ENCODE measurements at regions not wholly inside any gene's neighbourhood (a gene's known extent, or its start where the extent isn't known, plus 50 kb on each side); places are given as distances from the start of the nearest gene placed in this dataset.

DNA sequence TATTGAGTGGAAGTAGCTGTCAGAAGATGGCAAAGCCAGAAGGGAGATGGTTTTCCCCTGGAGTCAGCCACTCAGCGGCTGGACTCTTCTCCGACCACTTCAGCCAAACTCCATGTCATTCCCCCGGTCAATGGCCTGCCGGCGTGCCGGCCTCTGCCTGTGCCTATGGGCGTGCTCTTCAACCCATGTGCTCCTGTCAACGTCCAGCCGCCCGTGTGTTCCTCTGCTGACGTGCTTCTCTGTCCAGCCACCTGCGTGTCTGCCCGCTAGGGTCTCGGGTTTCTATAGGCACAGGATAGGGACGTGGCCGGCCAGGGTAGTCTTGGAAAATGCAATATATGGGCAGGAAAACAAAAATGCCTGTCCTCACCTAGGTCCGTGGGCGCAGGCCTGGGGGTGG is 77.7 kb upstream of the RUFY1 start:
- intact Hi-C loops (cut with DNase I; ENCODE audit: low total_unique reads), result no loop called here
- H3K36me3 ChIP-seq, result no peaks in the 10 kb centered on the region
- no peaks in the 10 kb centered on the region for H3K27me3 ChIP-seq
- no peaks in the 10 kb centered on the region for H3K4me1 ChIP-seq
- H3K4me3 ChIP-seq, result no peak overlapping the region
- DNase-seq, result no peak
- no peak overlapping the region for H3K27ac ChIP-seq
- TF ChIP-seq POLR2AphosphoS5 (IDR thresholded peaks at IDR 0.05), result no peak
- TF ChIP-seq POLR2A (IDR thresholded peaks at IDR 0.05), result no peak
- TF ChIP-seq, protein P1, sequence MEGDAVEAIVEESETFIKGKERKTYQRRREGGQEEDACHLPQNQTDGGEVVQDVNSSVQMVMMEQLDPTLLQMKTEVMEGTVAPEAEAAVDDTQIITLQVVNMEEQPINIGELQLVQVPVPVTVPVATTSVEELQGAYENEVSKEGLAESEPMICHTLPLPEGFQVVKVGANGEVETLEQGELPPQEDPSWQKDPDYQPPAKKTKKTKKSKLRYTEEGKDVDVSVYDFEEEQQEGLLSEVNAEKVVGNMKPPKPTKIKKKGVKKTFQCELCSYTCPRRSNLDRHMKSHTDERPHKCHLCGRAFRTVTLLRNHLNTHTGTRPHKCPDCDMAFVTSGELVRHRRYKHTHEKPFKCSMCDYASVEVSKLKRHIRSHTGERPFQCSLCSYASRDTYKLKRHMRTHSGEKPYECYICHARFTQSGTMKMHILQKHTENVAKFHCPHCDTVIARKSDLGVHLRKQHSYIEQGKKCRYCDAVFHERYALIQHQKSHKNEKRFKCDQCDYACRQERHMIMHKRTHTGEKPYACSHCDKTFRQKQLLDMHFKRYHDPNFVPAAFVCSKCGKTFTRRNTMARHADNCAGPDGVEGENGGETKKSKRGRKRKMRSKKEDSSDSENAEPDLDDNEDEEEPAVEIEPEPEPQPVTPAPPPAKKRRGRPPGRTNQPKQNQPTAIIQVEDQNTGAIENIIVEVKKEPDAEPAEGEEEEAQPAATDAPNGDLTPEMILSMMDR (IDR thresholded peaks at IDR 0.05), result no peak
- no peak for TF ChIP-seq EP300 (IDR thresholded peaks at IDR 0.05)
- H3K9me3 ChIP-seq, result no peaks in the 10 kb centered on the region
- WGBS, 5 donors, result 82 to 89% (median 84%) methylated on average over 18 of the region's 18 CpGs

DNA sequence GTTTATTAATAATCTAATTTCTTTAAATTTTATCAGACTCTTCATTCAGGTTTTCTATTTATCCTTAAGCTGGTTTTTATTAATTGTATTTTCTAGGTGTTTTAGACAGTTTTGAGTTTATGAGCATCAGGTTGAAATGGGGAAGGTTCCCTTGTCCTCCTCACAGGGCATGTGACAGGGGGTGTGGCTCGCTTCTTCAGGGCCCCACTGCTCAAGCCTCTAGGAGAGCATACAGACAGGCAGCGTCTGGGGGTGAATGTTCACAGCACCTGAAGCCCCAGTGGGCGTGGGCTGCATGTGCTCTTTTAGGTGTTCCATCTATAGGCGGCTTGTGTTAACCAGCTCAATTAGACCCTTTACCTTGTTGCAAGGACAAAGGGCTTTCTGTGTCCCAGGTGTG is 78.2 kb upstream of the RUFY1 start:
- WGBS, 5 donors, result 57 to 86% (median 66%) methylated on average over 2 to 4 of the region's 4 CpGs
- TF ChIP-seq, protein P1 (IDR thresholded peaks at IDR 0.05), result no peak
- TF ChIP-seq POLR2A (IDR thresholded peaks at IDR 0.05) (no peak), EP300 (IDR thresholded peaks at IDR 0.05) (no peak), POLR2AphosphoS5 (IDR thresholded peaks at IDR 0.05) (no peak)
- Histone ChIP-seq H3K4me3 (no peak overlapping the region), H3K27ac (no peak overlapping the region), H3K36me3 (no peaks in the 10 kb centered on the region), H3K4me1 (no peaks in the 10 kb centered on the region), H3K27me3 (no peaks in the 10 kb centered on the region), H3K9me3 (no peaks in the 10 kb centered on the region)
- no peak for DNase-seq
- intact Hi-C loops (cut with DNase I; ENCODE audit: low total_unique reads), result no loop called here

DNA sequence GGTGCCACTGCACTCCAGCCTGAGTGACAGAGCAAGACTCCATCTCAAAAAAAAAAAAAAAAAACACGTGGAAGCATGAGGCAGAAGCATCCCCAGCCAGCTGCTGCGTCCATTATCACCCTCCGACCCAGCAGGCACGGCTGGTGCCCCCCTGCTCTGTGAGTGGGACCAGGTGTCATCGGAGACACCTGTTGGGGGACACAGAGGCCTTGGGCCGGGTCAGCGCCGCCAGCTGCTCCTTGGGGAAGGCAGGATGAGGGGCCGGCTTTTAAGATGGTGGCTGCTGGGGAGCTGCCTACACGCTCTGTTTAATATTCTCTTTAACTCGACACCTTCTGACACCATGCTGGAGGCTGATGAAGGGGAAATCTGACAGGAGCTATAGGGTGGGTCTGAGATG is 80.2 kb upstream of the RUFY1 start:
- no peaks in the 10 kb centered on the region for H3K27me3 ChIP-seq
- WGBS, 5 donors, result 73 to 80% (median 75%) methylated on average over 10 to 11 of the region's 11 CpGs
- DNase-seq, result no peak
- H3K36me3 ChIP-seq, result no peaks in the 10 kb centered on the region
- no peak overlapping the region for H3K27ac ChIP-seq
- intact Hi-C loops (cut with DNase I; ENCODE audit: low total_unique reads), result no loop called here
- H3K4me3 ChIP-seq, result no peak overlapping the region
- H3K9me3 ChIP-seq, result peaks cover 0 to 4% (median 0%) of the 10 kb centered on the region in 4 donors
- H3K4me1 ChIP-seq, result no peaks in the 10 kb centered on the region
- TF ChIP-seq POLR2A (IDR thresholded peaks at IDR 0.05), result no peak
- TF ChIP-seq, protein P1 (IDR thresholded peaks at IDR 0.05), result no peak
- TF ChIP-seq POLR2AphosphoS5 (IDR thresholded peaks at IDR 0.05), result no peak
- no peak for TF ChIP-seq EP300 (IDR thresholded peaks at IDR 0.05)

DNA sequence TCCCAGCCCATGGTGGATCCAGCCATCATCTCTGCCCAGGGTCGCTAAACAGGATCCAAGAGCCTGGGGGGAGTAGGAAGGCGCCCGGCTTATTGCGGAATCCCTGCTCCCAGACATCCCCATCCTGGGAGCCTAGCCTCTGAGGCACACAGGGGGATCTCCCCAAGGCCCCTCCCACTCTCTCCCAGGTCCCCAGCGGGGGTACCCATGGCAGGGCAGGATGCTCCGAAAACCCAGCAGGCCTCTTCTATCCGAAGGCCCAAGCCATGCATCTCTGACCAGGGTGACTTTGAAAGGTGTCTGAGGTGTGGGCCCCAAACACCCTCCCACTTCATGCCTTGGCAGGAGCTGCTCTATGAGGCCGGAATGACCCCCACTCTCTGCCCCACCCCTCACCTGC is 81.7 kb upstream of the RUFY1 start:
- Histone ChIP-seq H3K27me3 (no peaks in the 10 kb centered on the region), H3K36me3 (no peaks in the 10 kb centered on the region), H3K9me3 (peaks cover 0 to 15% (median 4%) of the 10 kb centered on the region in 4 donors), H3K4me1 (no peaks in the 10 kb centered on the region), H3K4me3 (no peak overlapping the region), H3K27ac (no peak overlapping the region)
- TF ChIP-seq POLR2AphosphoS5 (IDR thresholded peaks at IDR 0.05) (no peak), EP300 (IDR thresholded peaks at IDR 0.05) (no peak), POLR2A (IDR thresholded peaks at IDR 0.05) (no peak)
- TF ChIP-seq, protein P1 (IDR thresholded peaks at IDR 0.05), result no peak
- 65 to 78% (median 68%) methylated on average over 4 to 8 of the region's 8 CpGs for WGBS, 5 donors
- intact Hi-C loops (cut with DNase I; ENCODE audit: low total_unique reads), result no loop called here
- DNase-seq, result no peak

All from stomach (tissue), 8 donors.